Mononuclear cell (primary cell): ENCODE measurements at regions not wholly inside any gene's neighbourhood (a gene's known extent, or its start where the extent isn't known, plus 50 kb on each side); places are given as distances from the start of the nearest gene placed in this dataset.
"Not testable (repeated sequence)": the region's sequence is repeated elsewhere in the genome, so short reads cannot be mapped to it uniquely, and the experiment has no call there.

Source experiments
- H3K27me3 ChIP-seq: 2 replicates; pipeline ENCODE4 v1.6.0; 2011; ENCODE audit warnings: low read length, control low read depth; ENCODE audit not compliant: insufficient read depth
- H3K4me1 ChIP-seq: 2 replicates; pipeline ENCODE4 v1.5.1; 2011; ENCODE audit warnings: mild to moderate bottlenecking, low read length, control low read depth; ENCODE audit not compliant: insufficient read depth
- H3K4me3 ChIP-seq: 2 replicates; pipeline ENCODE4 v1.5.1; 2011; ENCODE audit warnings: mild to moderate bottlenecking, low read length, moderate library complexity
- H3K9me3 ChIP-seq: 2 replicates; pipeline ENCODE4 v1.5.1; 2011; ENCODE audit warnings: low read depth, mild to moderate bottlenecking, control low read depth, low read length

GRCh38 chr7:79683916-79684315 is 230.4 kb upstream of the MAGI2 start:
- Histone ChIP-seq H3K4me3 (no peak overlapping the region), H3K9me3 (peaks cover 11% of the 10 kb centered on the region), H3K4me1 (no peaks in the 10 kb centered on the region), H3K27me3 (no peaks in the 10 kb centered on the region)

- Histone ChIP-seq H3K9me3 (peaks cover 11% of the 10 kb centered on the region), H3K4me3 (no peak overlapping the region), H3K27me3 (no peaks in the 10 kb centered on the region)
These were observed 229.9 kb upstream of the MAGI2 start for GRCh38 chr7:79683185-79683890.

GRCh38 chr7:79681454-79681853 is 228.0 kb upstream of the MAGI2 start:
- H3K4me3 ChIP-seq = no peak overlapping the region
- no peaks in the 10 kb centered on the region for H3K27me3 ChIP-seq
- peaks cover 11% of the 10 kb centered on the region for H3K9me3 ChIP-seq
- H3K4me1 ChIP-seq = no peaks in the 10 kb centered on the region

More at GRCh38 chr7:79683185-79683890, 229.9 kb upstream of the MAGI2 start:
- no peaks in the 10 kb centered on the region for H3K4me1 ChIP-seq

DNA sequence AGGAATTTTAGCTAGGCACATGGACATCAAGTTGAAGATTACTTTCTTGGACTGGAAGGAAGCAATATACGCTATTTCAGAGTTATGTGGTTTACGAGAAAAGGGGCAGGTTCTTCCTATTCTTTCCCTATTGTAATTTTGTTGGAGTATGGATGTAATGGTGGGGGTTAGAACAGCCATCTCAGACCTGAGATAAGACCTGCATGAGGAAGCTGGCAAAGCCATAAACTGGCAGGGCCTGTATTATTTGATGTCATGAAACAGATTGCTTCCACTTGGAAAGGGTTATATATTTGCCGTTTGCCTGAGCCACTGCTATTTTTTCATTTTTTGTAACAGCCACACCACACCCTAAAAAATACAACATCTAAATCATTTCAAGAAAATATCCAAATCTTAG is 220.5 kb upstream of the MAGI2 start:
- Histone ChIP-seq H3K27me3 (no peaks in the 10 kb centered on the region), H3K4me3 (no peak overlapping the region), H3K9me3 (no peaks in the 10 kb centered on the region), H3K4me1 (no peaks in the 10 kb centered on the region)

- Histone ChIP-seq H3K4me3 (no peak overlapping the region), H3K9me3 (no peaks in the 10 kb centered on the region), H3K27me3 (no peaks in the 10 kb centered on the region)
These were observed 220.0 kb upstream of the MAGI2 start for GRCh38 chr7:79673421-79673820.

DNA sequence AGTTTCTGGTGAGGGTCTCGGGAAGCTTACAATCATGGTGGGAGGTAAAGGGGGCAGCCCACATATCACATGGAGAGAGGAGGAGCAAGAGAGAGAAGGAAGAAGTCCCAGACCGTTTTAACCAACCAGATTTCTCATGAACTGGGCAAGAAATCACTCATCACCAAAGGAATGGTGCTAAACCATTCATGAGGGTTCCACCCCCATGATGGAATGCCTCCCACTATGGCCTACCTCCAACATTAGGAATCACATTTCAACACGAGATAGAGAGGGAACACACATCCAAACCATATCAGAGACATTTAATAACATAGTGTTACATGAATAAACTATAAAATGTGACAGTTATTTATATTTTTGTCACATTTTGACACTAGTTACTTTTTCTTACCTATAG is 214.8 kb upstream of the MAGI2 start:
- Histone ChIP-seq H3K4me3 (no peak overlapping the region), H3K4me1 (no peaks in the 10 kb centered on the region), H3K27me3 (no peaks in the 10 kb centered on the region), H3K9me3 (peaks cover 6% of the 10 kb centered on the region)

More at GRCh38 chr7:79673421-79673820, 220.0 kb upstream of the MAGI2 start:
- H3K4me1 ChIP-seq = no peaks in the 10 kb centered on the region

DNA sequence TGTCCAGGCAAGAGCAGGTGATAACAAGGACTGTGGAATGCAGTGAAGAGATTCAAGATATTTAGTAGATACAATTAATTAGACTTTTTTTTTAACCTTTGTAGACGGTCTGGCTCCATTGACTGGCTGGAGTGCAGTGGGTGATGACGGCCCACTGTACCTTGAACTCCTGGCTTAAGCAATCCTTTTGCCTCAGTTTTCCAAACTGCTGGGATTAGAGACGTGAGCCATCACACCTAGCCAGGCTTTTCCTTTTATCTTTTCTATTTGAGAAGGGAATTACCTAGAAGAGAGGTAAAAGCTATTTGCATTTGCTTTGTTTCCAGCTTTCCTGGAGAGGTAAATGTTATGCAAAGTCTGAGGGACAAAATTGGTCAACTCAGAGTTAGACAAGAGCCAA is 213.0 kb upstream of the MAGI2 start:
- H3K27me3 ChIP-seq = no peaks in the 10 kb centered on the region

DNA sequence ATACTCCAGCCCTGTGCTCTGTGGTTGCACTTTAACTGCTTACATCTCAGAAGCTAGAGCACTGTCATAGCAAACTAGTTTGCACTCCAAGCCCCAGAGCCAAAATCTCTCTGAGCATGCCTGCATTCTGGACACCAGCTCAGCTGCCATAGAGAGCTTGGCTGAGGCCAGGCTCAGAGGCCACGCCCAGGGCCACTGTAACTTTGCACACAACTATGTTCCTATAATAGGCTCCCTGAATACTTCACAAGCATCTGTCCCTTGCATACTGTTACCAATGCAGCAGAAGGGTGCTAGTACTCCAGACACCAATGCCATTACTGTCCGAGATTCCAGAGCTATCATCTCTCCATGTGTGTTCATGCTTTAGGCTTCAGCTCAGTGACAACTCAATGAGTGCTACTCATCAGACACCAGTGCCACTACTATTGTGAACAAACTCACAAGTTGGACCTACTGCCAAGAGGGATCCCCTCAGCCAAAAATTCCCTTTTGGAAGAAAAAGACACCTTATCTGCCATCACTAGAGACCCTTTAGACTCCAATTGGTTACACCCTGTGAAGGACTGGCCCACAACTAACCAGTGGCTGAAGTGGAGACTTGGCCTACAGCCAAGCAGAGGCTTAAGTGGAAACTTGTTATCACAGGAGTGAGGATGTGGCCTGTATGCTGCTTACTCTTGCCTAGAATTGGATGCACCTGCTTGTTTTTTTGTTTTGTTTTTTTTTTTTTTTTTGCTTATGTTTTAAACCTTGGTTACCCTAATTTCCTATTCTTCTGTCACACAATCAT is 211.6 kb upstream of the MAGI2 start:
- no peaks in the 10 kb centered on the region for H3K4me1 ChIP-seq
- peaks cover 6% of the 10 kb centered on the region for H3K9me3 ChIP-seq
- no peaks in the 10 kb centered on the region for H3K27me3 ChIP-seq
- H3K4me3 ChIP-seq = no peak overlapping the region

More for the DNA sequence above, 213.0 kb upstream of the MAGI2 start:
- H3K4me1 ChIP-seq = no peaks in the 10 kb centered on the region
- peaks cover 6% of the 10 kb centered on the region for H3K9me3 ChIP-seq
- H3K4me3 ChIP-seq = no peak overlapping the region

DNA sequence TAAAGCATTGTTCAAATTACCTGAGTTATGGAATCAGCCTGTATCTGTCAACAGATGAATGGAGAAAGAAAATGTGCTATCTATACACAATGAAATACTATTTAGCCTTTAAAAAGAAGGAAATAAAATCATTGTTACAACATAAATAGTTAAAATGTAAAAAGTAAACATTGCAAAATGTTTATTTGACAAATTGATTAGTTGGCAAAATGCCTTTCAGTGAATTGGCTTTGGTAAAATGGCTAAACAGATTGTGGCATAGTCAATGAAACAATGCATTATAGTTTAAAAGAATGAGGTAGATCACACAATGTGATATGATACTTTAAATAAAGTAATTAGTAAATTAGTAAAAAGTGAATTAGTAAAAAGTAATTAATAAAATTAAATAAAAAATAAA is 204.8 kb upstream of the MAGI2 start:
- Histone ChIP-seq H3K27me3 (no peaks in the 10 kb centered on the region), H3K4me3 (no peak overlapping the region), H3K4me1 (no peaks in the 10 kb centered on the region), H3K9me3 (no peaks in the 10 kb centered on the region)

DNA sequence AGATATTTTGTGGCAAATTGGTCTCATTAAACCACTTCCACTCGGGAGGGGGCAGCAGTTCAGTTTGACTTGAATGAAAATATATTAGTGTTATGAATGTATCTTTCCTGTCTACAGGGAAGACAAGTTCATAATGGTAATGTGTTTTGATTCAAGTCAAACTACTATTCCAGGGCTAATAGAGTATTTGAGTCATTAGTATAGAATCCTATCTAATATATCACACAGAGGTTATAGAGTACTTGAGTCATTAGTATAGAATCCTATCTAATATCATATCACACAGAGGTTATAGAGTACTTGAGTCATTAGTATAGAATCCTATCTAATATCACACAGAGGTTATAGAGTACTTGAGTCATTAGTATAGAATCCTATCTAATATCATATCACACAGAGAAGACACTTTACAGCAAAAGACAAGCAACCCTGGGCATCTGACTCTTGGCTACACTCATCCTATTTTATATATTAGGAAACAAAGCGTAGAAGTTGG is 199.7 kb upstream of the MAGI2 start:
- no peaks in the 10 kb centered on the region for H3K27me3 ChIP-seq
- H3K4me3 ChIP-seq = no peak overlapping the region
- H3K9me3 ChIP-seq = no peaks in the 10 kb centered on the region
- H3K4me1 ChIP-seq = no peaks in the 10 kb centered on the region

GRCh38 chr7:79652619-79653018 is 199.2 kb upstream of the MAGI2 start:
- Histone ChIP-seq H3K4me3 (no peak overlapping the region), H3K27me3 (no peaks in the 10 kb centered on the region), H3K4me1 (no peaks in the 10 kb centered on the region), H3K9me3 (no peaks in the 10 kb centered on the region)

GRCh38 chr7:79647711-79648110 is 194.2 kb upstream of the MAGI2 start:
- Histone ChIP-seq H3K4me3 (no peak overlapping the region), H3K4me1 (no peaks in the 10 kb centered on the region), H3K9me3 (no peaks in the 10 kb centered on the region), H3K27me3 (no peaks in the 10 kb centered on the region)

DNA sequence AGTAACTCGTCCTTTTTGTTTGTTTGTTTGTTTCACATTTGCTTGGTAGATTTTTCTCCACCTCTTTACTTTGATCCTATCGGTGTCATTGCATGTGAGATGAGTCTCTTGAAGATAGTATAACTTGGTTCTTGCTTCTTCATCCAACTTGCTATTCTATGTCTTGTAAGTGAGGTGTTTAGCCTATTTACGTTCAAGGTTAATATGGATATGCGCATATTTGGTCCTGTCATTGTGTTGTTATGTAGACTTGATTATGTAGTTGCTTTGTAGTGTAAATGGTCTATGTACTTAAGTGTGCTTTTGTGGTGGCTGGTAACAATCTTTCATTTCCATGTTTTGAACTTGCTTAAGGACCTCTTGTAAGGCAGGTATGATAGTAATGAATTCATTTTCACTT is 192.8 kb upstream of the MAGI2 start:
- H3K4me1 ChIP-seq = no peaks in the 10 kb centered on the region
- no peak overlapping the region for H3K4me3 ChIP-seq
- H3K9me3 ChIP-seq = no peaks in the 10 kb centered on the region
- no peaks in the 10 kb centered on the region for H3K27me3 ChIP-seq

DNA sequence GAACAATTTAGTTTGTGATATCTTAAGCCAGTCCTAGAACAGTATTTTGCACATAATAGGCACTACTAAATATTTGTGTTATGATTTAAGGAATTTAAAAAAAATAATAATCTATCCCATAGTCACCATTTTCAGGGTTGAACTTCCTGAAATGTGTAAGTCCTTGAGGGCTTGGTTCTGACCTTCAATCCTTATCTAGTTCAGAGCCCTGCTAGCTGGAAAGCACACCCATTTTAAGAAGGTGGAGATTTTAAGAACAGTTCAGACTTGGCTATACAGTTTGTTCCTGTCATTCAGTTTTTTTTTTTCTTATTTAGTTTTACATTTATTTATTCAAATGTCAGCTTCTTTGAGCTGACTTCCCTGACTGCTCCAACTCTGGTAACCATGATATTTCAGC is 183.4 kb upstream of the MAGI2 start:
- Histone ChIP-seq H3K4me3 (no peak overlapping the region), H3K4me1 (no peaks in the 10 kb centered on the region), H3K9me3 (no peaks in the 10 kb centered on the region)

GRCh38 chr7:79625921-79626320 is 172.5 kb upstream of the MAGI2 start:
- H3K4me3 ChIP-seq, H3K4me1 ChIP-seq: not testable (repeated sequence)

More for the DNA sequence above, 183.4 kb upstream of the MAGI2 start:
- no peaks in the 10 kb centered on the region for H3K27me3 ChIP-seq

More at GRCh38 chr7:79625921-79626320, 172.5 kb upstream of the MAGI2 start:
- H3K27me3 ChIP-seq, H3K9me3 ChIP-seq: not testable (repeated sequence)
